ENCODE measurements at regions not wholly inside any gene's neighbourhood (a gene's known extent, or its start where the extent isn't known, plus 50 kb on each side); places are given as distances from the start of the nearest gene placed in this dataset.

GRCh38 chr2:78521938-78522337, 503.6 kb upstream of the REG3G start:
- DNase-seq, result no peak

DNA sequence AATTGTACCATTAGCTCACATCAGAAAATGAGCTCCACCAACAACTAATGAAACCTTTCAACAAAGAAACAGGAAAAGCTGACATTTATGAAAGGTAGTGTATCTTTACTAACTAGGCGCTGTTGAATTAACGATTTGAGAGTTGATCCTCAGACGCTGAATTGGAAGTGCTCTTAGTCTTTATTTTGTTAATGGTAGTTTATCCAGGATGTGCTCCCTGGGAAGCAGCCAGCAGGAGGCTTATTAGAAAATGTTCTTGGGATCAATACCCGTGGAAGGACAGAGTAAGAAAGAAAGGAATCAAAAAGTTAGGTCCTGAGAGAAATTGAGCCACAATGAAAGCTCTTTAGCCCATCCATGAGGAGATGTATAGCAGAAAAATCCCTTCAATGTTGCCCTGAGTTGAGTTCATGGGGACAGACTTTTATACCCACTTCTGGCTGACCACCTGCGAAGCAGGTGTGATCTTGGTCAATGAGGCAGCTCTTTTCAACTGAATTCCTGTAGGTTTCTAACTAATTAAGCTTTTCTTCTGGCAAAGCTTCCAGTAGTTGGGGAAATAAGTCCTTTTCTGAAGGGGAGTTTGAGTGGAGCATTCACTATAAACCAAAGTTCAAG, 492.6 kb upstream of the REG3G start:
- no peak for DNase-seq

DNA sequence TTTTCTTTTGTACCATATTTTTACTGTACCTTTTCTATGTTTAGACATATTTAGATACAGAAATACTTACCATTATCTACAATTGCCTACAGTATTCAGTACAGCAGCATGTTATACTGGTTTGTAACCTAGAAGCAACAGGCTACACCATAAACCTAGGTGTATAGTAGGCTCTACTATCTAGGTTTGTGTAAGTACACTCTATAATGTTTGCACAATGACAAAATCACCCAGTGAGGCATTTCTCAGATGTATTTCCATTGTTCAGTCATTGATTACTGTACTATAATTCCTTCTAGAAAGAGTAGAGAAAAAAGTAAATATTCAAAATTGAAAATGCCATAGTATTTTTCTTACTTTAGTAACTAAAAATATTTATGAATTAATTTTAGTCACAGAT, 490.1 kb upstream of the REG3G start:
- no peak for DNase-seq

DNA sequence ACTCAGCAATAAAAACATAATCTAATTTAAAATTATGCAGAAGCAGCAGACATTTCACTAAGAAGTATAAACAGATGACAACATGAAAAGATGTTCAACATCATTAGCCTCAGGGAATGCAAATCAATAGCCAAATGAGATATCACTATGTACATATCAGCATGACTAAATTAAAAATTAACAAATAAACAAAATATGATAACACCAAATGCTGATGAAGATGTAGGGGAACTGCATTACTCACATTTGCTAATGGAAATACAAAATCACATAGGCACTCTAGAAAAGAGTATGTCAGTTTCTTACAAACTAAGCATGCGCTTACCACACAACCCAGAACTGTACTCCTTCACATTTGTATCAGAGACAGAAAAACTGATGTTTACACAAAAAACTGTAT, 487.2 kb upstream of the REG3G start:
- no peak for DNase-seq

DNA sequence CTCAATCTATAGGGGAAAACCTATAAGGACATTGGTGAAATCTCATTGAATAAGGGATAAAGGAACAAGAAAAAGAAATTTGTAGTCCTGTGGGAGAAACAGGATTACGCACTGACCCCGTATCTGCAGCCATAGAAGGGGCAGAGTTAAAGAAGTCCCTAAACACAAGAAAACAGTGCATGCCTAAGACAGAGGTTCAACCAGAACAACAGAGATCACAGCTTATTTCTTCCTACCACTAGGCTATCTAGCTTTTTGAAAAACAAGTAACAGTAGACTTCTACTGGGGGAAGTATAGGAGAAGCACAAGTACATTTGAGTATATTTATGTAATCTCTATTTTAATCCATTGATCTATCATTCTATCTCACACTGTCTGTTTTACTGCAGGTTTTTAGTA, 485.2 kb upstream of the REG3G start:
- DNase-seq, result no peak

GRCh38 chr2:78541088-78541450, 484.4 kb upstream of the REG3G start:
- DNase-seq, result no peak

DNA sequence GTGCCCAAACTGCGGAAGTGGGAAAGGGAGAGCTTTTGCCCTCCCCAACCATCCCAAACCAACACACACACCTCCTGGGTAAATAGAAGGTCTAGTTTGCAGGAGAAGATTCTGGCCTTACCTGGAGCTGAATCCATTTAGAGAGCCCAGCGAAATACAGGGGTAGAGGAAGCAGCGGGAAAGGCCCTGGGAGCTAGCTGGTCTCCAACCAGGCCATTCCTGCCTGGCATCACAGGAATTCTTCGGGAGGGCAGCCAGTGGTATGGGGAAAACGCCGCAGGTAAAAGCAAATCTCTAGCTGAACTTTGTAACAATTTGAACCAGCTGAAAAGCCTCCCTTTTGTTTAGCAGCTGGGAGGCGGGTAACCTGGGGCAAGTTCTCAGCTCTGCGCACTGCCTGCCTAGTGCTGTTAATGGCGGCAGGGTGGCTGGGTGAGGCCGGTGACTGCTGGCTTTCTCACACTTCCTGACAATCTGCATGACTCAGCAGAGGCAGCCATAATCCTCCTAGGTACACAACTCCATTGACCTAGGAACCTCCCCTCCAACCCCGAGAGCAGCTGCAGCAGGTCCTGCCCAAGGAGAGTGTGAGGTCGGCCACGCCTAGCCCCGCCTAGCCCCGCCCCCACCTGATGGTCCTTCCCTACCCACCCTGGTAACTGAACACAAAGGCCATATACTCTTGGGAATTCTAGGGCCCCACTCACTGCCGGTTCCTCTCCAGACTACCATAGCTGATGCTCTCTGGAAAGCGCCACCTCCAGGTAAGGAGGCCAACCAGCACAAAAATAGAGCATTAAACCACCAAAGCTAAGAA, 483.8 kb upstream of the REG3G start:
- peak; percentile 81 for DNase-seq

GRCh38 chr2:78546843-78547242, 478.7 kb upstream of the REG3G start:
- DNase-seq, result no peak

DNA sequence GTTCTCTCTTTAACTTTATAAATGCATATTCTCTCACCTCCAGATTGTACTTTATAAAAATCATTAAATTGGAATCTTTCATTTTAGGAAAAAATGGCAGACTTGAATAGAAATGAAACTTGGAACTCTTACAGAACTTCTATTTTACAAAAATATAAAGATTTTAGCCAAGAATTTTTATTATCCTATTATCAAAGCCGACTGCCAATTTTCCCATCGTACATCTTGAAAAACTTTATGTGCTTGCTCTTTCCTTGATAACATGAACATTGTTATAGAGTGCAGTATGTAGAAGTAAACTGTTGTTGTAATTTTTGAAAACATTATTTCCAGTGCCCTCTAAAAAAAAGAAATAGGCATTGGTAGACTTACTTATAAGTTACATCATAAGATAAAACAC, 475.7 kb upstream of the REG3G start:
- no peak for DNase-seq

DNA sequence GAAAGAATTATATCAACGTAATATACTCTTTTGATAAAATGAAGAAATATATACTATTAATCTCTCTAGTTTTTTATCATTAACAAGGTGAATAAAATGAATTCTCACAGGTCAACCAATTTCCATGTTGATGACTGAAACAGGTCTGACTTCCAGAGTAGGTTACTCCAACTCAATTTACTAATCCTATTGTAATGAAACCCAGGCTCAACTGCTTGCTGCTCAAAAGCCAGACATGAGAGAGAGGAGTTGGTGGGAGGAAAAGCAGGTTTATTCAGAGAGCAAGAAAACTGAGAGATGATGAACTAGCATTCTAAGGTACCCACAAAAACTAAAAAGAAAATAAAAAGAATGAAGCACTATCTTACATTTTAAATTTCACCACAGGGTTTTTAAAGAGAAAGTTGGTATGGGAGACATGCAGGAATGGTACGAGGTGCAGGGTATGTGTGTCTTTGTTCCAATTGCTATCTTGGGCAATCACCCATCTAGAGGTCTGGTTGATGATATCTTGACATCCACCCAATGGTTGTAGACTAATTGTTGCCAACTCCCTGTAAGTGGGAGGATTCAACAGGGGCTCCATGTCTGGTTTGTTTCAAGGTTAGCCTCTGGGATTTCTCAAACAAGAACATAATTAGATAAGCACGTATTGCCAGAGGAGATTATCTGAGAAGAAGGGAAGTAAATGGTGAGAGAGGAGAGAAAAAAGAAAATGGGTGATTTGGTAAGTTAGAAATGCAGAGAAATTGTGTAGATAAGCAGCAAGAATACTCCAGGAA, 471.4 kb upstream of the REG3G start:
- no peak for DNase-seq

DNA sequence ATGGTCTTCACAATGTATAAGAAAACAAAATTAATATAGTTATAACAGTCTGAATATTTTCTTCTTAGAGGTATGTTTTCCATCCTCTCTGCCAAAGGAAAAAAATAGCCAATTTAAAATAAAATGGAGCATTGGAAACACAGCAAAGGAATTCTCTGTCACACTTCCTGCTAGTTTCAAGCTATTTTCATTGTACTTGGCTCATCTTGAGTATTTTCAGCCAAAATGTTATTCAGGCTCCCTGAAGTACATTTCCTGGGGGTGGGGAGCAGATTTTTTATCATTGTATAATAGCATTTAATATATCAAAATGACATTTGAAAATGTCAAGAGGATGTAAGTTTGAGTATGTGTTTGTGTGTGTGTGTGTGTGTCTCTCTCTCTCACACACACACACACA, 463.6 kb upstream of the REG3G start:
- DNase-seq, result no peak

DNA sequence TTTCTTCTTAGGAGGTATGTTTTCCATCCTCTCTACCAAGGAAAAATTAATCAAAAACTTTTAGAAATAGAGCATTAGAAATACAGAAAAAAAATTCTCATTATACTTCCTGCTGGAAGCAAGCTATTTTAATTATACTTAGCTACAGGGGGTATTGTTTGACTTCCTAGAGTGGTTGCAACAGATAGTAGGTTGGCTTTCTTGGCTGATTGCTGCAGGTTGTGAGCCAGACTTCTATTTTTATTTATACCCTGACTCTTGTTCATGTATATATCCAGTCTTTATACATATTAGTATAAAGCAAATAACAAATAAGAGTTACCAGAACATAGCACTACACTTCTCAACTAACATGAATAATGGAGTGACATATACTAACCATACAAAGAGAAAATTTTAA, 460.8 kb upstream of the REG3G start:
- no peak for DNase-seq

DNA sequence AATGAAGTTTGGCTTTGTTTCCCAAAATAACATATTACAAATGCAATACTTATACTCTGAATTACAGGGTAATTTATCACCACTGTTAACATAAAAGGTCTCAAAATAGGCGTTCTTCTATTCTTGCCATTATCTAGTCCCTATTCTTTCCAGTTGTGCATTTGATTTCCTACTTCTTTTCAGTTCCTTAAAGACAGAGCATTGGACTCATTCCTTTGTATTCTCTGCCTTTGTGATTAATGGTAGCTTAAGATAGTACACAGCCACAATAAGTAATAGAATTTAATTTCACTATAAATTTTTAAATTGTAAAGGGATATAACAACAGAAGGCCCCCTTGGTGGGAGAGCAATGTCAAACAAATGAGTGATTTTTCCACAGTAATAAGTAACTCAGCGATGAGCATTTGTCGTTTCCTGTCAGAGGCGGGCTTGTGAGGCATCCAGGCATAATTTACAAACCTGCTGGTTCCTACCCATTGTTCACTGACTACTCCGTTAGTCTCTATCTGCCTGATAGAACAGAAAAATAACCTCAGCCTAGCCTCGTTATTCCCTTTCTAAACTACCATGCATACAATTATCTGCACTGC, 456.6 kb upstream of the REG3G start:
- DNase-seq, result no peak

- DNase-seq, result no peak
Measured at GRCh38 chr2:78576409-78576808, 449.1 kb upstream of the REG3G start.

- no peak for DNase-seq
Measured at GRCh38 chr2:78585871-78586270, 439.6 kb upstream of the REG3G start.

DNA sequence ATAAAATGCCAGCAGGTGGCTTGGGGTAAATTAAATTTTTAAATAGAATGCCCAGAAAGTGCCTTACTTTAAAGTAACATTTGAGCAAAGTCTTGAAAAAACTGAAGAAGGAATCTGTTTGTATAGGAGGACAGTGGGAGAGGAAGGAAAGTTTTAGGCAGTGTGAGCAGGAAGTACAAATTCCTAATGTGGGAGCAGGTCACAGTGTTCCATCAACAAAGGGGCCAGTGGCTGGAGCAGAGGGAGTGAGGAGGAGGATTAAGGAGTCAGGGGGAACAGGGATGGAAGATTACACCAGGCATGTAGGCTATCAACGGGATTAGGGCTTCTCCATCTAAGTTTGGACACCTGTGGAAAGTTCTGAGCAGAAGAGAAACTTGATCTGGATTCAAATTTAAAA, 439.2 kb upstream of the REG3G start:
- no peak for DNase-seq

DNA sequence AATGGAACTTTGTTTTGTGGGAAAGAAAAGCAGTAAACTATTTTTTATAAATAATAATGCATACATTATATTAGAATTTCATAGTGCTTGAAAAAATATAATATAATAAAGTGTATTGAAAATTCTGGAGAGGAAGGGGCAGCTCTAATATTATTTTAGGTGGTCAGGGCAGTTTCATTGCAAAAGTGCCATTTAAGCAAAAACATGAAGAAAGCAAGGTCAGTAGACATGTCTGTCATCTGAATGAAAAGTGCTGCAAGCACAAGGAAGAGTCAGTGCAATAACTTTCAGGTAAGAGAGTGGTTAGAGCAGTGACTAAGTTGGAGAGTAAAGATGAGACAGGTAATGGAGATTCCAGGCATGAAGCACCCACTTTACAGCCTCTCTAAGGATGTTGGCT, 435.6 kb upstream of the REG3G start:
- no peak for DNase-seq

DNA sequence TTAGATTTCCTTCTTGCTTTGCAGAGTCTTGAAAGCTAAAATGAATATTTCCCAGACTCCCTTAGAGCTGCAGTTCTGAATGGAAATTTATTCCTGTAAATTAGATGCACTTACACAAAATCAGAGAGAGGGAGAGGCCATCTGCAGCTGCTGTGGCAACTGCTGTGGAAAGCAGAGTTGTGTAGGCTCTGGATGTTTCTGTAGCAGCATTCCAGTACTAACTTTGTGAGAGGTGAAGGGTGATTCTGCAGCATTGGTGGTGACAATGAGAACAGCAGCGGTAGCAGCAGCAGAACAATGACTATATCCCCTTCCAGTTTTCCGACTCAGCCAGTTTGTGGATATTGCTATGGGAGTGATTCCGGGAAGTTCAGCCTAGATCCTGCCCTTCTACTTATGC, 433.0 kb upstream of the REG3G start:
- DNase-seq, result no peak

DNA sequence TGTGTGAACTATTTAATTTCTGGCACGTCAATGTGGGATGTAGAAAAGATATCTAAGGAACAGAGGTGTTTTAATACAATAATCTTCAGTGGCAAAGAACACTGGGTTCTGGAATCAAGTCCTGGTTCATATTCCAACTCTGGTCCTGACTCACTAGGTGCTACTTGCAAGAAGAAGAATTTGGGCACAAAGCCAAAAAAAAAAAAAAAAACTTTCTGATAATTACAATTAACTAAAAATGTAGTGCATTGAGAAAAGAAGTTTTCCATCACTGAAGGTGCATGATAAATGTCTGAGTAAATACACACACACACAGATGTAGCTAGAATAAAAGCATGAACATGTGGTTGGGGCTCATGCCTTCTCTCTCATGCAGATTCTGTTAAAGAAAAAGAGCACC, 424.4 kb upstream of the REG3G start:
- no peak for DNase-seq

GRCh38 chr2:78602862-78603261, 422.6 kb upstream of the REG3G start:
- no peak for DNase-seq

DNA sequence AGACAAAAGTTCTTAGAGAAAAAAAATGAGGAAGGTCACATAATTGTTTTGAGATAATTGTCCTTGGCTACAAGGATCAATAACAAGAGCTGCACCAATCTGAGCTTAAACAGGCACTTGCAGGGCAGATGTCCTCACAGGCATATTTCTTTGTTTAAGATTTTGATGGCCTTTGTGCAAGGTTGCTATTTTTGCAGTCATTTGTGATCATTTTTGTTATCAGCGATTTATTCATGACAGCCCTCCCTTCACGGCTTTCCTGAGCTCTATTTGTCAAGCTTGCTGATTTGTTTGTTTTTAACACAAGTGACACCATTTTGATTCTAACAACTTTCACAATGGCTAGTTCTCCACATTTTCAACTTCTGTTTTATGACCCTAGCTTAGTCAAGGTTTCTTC, 418.6 kb upstream of the REG3G start:
- no peak for DNase-seq

DNA sequence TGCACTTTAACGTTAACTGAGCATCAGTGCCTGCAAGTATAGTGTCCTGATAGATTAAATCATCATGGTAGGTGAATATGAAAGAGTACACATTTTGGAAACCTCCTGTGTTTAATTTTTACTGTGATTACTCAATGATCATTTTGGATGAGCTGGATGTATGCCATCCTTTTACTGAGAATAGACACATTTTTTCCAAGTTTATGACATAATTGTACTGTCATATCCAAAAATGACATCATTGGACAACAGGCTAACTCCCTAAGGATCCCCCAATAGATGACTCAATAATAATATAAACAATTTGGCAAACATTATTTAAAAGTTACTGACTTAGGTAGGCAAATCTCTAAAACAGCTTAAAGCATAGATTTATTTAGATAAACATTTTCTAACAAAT, 410.8 kb upstream of the REG3G start:
- DNase-seq, result no peak

- no peak for DNase-seq
Measured at GRCh38 chr2:78615956-78616355, 409.5 kb upstream of the REG3G start.

DNA sequence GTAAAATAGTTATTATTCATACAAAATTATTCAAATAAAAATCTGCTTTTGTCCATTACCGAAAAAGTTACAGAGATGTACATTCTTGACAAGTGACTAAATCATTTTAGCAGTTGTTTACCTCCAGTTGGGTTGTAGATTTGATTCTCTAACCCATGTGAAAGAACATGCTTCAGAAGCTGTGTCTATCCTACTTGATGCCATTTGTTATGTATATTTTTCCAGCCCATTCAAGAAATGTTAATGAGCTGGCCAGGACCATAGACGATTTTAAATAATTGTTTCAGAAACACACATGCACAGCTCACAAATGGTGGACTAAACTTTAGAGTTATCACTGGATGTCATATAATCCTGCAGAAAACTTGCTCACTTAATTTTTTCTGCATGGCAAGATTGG, 391.1 kb upstream of the REG3G start:
- DNase-seq, result no peak
